Erythroblast (primary cell): ENCODE measurements at regions not wholly inside any gene's neighbourhood (a gene's known extent, or its start where the extent isn't known, plus 50 kb on each side); places are given as distances from the start of the nearest gene placed in this dataset.

Source experiments
- GATA1 ChIP-seq: IDR thresholded peaks from 2 replicates; pipeline ENCODE4 v1.6.1; 2011; ENCODE audit warnings: low read depth, mild to moderate bottlenecking, control low read depth, low read length, moderate library complexity
- POLR2A ChIP-seq: IDR thresholded peaks from 2 replicates; pipeline ENCODE4 v1.6.1; 2011; ENCODE audit warnings: mild to moderate bottlenecking, low read length

- TF ChIP-seq POLR2A (no peak), GATA1 (no peak)
These were observed 679.3 kb upstream of the IGFBP3 start for GRCh38 chr7:46600340-46600739.
